Mammary epithelial cell (primary cell): ENCODE measurements at regions not wholly inside any gene's neighbourhood (a gene's known extent, or its start where the extent isn't known, plus 50 kb on each side); places are given as distances from the start of the nearest gene placed in this dataset.

Experiments
- EZH2 ChIP-seq: IDR thresholded peaks from 2 replicates; pipeline ENCODE4 v1.6.1; 2012; ENCODE audit warnings: low read length, inconsistent platforms, borderline replicate concordance
- TF ChIP-seq, protein P1 (sequence below), 2 donors: IDR thresholded peaks in 1 of 2; conservative IDR thresholded peaks in 1 of 2; 2 replicates each; pipeline ENCODE4 v1.5.1; 2011 to 2012; ENCODE audit warnings: inconsistent platforms in 2 of 2, low read length in 2 of 2, mild to moderate bottlenecking in 2 of 2, control low read depth in 1 of 2, low read depth in 1 of 2; ENCODE audit not compliant: insufficient read depth in 1 of 2; ENCODE audit errors: extremely low read depth in 1 of 2

DNA sequence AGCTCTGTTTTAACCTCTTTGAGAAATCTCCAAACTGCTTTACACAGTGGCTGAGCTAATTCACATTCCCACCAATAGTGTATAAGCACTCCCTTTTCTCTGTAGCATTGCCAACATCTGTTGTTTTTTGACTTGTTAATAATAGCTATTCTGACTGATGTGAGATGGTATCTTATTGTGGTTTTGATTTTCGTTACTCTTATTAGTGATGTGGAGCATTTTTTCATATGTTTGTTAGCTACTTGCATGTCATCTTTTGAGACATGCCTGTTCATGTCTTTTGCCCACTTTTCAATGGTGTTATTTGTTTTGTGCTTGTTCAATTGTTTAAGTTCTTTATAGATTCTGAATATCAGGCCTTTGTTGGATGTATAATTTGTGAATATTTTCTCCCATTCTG, 225.2 kb upstream of the TRPC7 start:
- TF ChIP-seq, protein P1, sequence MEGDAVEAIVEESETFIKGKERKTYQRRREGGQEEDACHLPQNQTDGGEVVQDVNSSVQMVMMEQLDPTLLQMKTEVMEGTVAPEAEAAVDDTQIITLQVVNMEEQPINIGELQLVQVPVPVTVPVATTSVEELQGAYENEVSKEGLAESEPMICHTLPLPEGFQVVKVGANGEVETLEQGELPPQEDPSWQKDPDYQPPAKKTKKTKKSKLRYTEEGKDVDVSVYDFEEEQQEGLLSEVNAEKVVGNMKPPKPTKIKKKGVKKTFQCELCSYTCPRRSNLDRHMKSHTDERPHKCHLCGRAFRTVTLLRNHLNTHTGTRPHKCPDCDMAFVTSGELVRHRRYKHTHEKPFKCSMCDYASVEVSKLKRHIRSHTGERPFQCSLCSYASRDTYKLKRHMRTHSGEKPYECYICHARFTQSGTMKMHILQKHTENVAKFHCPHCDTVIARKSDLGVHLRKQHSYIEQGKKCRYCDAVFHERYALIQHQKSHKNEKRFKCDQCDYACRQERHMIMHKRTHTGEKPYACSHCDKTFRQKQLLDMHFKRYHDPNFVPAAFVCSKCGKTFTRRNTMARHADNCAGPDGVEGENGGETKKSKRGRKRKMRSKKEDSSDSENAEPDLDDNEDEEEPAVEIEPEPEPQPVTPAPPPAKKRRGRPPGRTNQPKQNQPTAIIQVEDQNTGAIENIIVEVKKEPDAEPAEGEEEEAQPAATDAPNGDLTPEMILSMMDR (conservative IDR thresholded peaks at IDR 0.05 in 1 of 2, IDR thresholded peaks at IDR 0.05 in 1 of 2; ENCODE audit: extremely low read depth in 1 of 2, insufficient read depth in 1 of 2, low read depth in 1 of 2, low read length in 2 of 2) = no peak
- TF ChIP-seq EZH2 = no peak
